IMR-90 (cell line): ENCODE measurements at regions not wholly inside any gene's neighbourhood (a gene's known extent, or its start where the extent isn't known, plus 50 kb on each side); places are given as distances from the start of the nearest gene placed in this dataset.

ENCODE experiments used
- ATAC-seq: fragments of 200-7000 bp; cut with Tn5 transposase; 2 replicates; pipeline ENCODE4 v1.9.1; 2020; ENCODE audit warnings: low read depth, mild to moderate bottlenecking, moderate library complexity
- BruUV-seq: library from RNA; stranded (reverse); fragments of 400-500 nt; replicated peaks from 2 replicates; lab custom pipeline; 2021; lab: Mats Ljungman, UMichigan
- CTCF ChIA-PET: fragments of 300-600 bp; formaldehyde crosslinking; extraction: SDS; loops from one replicate; lab custom pipeline; 2021; ENCODE audit warnings: antibody characterized with exemption; lab: Yijun Ruan, JAX
- POLR2A ChIA-PET: fragments of 300-600 bp; sonication (Branson Sonifier 250); formaldehyde crosslinking; loops from one replicate; lab custom pipeline; 2022; ENCODE audit warnings: antibody characterized with exemption; ENCODE audit not compliant: unreplicated experiment; lab: Charles Lee
- DNase-seq: peaks from one replicate; pipeline ENCODE4 v3.0.0; 2013
- H2AFZ ChIP-seq: replicated peaks from 2 replicates; pipeline ENCODE3; 2013; ENCODE audit warnings: low read length, mild to moderate bottlenecking; ENCODE audit not compliant: poor library complexity
- H2AK5ac ChIP-seq: 2 replicates; pipeline ENCODE4 v1.6.1; 2013; ENCODE audit warnings: low read depth, low read length, inconsistent platforms
- H2AK9ac ChIP-seq: replicated peaks from 2 replicates; pipeline ENCODE3; 2013; ENCODE audit warnings: mild to moderate bottlenecking, low read depth, low read length, moderate library complexity; ENCODE audit not compliant: poor library complexity
- H2BK120ac ChIP-seq: 2 replicates; pipeline ENCODE4 v1.6.1; 2013; ENCODE audit warnings: low read depth, low read length, inconsistent platforms
- H2BK15ac ChIP-seq: 3 replicates; pipeline ENCODE4 v1.6.1; 2013; ENCODE audit warnings: low read depth, low read length, inconsistent platforms
- H2BK20ac ChIP-seq: 2 replicates; pipeline ENCODE4 v1.6.1; 2013; ENCODE audit warnings: low read depth, mild to moderate bottlenecking, inconsistent platforms, low read length, moderate library complexity
- H2BK5ac ChIP-seq: 2 replicates; pipeline ENCODE4 v1.6.1; 2013; ENCODE audit warnings: mild to moderate bottlenecking, low read depth, low read length, inconsistent platforms; ENCODE audit not compliant: poor library complexity, severe bottlenecking
- H3K14ac ChIP-seq: replicated peaks from 2 replicates; pipeline ENCODE4 v1.6.1; 2013; ENCODE audit warnings: low read depth, low read length, inconsistent platforms
- H3K18ac ChIP-seq: 2 replicates; pipeline ENCODE4 v1.6.1; 2013; ENCODE audit warnings: low read depth, low read length, control low read depth
- H3K23ac ChIP-seq: 2 replicates; pipeline ENCODE4 v1.6.1; 2013; ENCODE audit warnings: low read depth, low read length, inconsistent platforms
- H3K27ac ChIP-seq: 2 replicates; pipeline ENCODE4 v1.5.1; 2013; ENCODE audit warnings: mild to moderate bottlenecking, control low read depth, low read length; ENCODE audit not compliant: insufficient read depth
- H3K27me3 ChIP-seq: 2 replicates; pipeline ENCODE4 v1.6.1; 2013; ENCODE audit warnings: low read length; ENCODE audit not compliant: control insufficient read depth, insufficient read depth
- H3K36me3 ChIP-seq: 2 replicates; pipeline ENCODE4 v1.6.1; 2013; ENCODE audit warnings: low read length, mixed read lengths; ENCODE audit not compliant: control insufficient read depth, insufficient read depth
- H3K4ac ChIP-seq: 2 replicates; pipeline ENCODE4 v1.6.1; 2013; ENCODE audit warnings: low read depth, low read length, inconsistent platforms
- H3K4me1 ChIP-seq: 2 replicates; pipeline ENCODE4 v1.6.1; 2013; ENCODE audit warnings: low read length, mixed read lengths; ENCODE audit not compliant: control insufficient read depth, insufficient read depth
- H3K4me2 ChIP-seq: 2 replicates; pipeline ENCODE4 v1.6.1; 2013; ENCODE audit warnings: low read depth, mild to moderate bottlenecking, control low read depth, low read length, moderate library complexity
- H3K4me3 ChIP-seq: 2 replicates; pipeline ENCODE4 v1.5.1; 2013; ENCODE audit warnings: low read depth, mild to moderate bottlenecking, control low read depth, low read length, moderate library complexity; ENCODE audit not compliant: insufficient read depth
- H3K56ac ChIP-seq: 2 replicates; pipeline ENCODE4 v1.6.1; 2013; ENCODE audit warnings: low read length, inconsistent platforms; ENCODE audit not compliant: insufficient read depth; ENCODE audit errors: extremely low read depth
- H3K79me1 ChIP-seq, 2 experiments: 2 replicates each; pipeline ENCODE4 v1.6.1; 2013; ENCODE audit warnings: low read length in 2 of 2, inconsistent platforms in 1 of 2, low read depth in 1 of 2
- H3K9ac ChIP-seq: 2 replicates; pipeline ENCODE4 v1.6.1; 2013; ENCODE audit warnings: low read depth, low read length, control low read depth
- H3K9me1 ChIP-seq: 2 replicates; pipeline ENCODE4 v1.6.1; 2013; ENCODE audit warnings: low read length, inconsistent platforms; ENCODE audit not compliant: insufficient read depth
- H3K9me3 ChIP-seq: 2 replicates; pipeline ENCODE4 v1.6.1; 2013; ENCODE audit warnings: low read length; ENCODE audit not compliant: control insufficient read depth, insufficient read depth
- H4K20me1 ChIP-seq: 2 replicates; pipeline ENCODE4 v1.6.1; 2013; ENCODE audit warnings: low read length, inconsistent platforms; ENCODE audit not compliant: insufficient read depth
- H4K5ac ChIP-seq: 2 replicates; pipeline ENCODE4 v1.6.1; 2013; ENCODE audit warnings: mild to moderate bottlenecking, low read depth, low read length, control low read depth
- H4K8ac ChIP-seq, 2 experiments: 2 replicates each; pipeline ENCODE4 v1.6.1; 2013; ENCODE audit warnings: low read depth in 2 of 2, low read length in 2 of 2, control low read depth in 1 of 2, inconsistent platforms in 1 of 2
- H4K91ac ChIP-seq: 2 replicates; pipeline ENCODE4 v1.6.1; 2013; ENCODE audit warnings: low read depth, low read length, inconsistent platforms; ENCODE audit not compliant: insufficient read depth
- MAFK ChIP-seq: IDR thresholded peaks from 2 replicates; pipeline ENCODE4 v1.6.1; 2012; ENCODE audit warnings: low read depth, low read length, improper control_type of control experiment
- SMC3 ChIP-seq: fragments of 150-350 bp; IDR thresholded peaks from 2 replicates; pipeline ENCODE4 v1.6.1; 2016; ENCODE audit warnings: low read depth, mild to moderate bottlenecking, antibody characterized with exemption, low read length, moderate library complexity
- WGBS, 2 experiments: methylation state at CpG; one replicate each; pipeline versions ENCODE4 v1.1.5 to v1.1.7; 2013; ENCODE audit warnings: missing lambda C conversion rate in 2 of 2; ENCODE audit not compliant: insufficient read length in 1 of 2; ENCODE audit errors: extremely low coverage in 2 of 2; 5-methylcytosine and 5-hydroxymethylcytosine counted together
- dilution Hi-C: fragments of 300-500 bp; cut with HindIII; formaldehyde crosslinking; loops from one replicate; pipeline ENCODE4 v1.14.3; 2018; ENCODE audit warnings: low sequenced_read_pairs; ENCODE audit not compliant: unreplicated experiment
- in situ Hi-C: fragments of 300-500 bp; cut with MboI; formaldehyde crosslinking; loops from 3 replicates; pipeline ENCODE4 v1.14.3; 2019; ENCODE audit warnings: low sequenced_read_pairs, inconsistent platforms, mixed read lengths
- intact Hi-C: fragments of 100-400 bp; cut with micrococcal nuclease; formaldehyde crosslinking; loops from 2 replicates; pipeline ENCODE4 v1.10.0; 2022

DNA sequence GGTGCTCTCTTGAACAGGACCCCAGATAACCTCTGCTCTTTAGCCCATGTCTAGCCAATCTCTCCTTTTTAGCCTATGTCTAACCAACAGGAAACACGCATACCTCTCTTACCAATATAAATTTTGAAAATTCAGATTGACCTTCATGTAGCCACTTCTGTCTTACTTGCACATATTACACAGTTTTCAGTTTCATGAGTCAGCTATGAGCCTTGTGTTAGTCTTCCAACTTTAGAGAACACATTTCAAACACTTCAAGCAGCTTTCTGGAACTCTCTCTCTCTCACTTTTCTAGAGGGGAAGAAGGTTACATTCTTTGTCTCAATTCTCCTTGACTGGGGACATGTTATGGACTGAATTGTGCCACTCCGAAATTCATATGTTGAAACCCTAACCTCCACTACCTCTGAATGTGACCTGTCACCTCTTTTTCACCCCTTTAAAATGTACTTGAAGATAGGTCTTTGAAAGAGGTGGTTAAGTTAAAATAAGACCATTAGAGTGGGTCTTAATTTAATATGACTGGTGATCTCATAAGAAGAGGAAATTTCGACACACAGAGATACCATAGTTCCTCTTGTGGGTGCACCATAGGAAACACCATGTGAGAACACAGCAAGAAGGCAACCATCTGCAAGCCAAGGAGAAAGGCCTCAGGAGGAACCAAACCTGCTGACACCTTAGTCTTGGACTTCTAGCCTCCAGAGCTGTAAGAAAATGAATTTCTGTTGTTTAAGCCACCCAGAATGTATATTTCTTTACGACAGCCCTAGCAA, 480.3 kb upstream of the ALCAM start:
- BruUV-seq, result no TSS peak
- Histone ChIP-seq H3K27me3 (no peaks in the 10 kb centered on the region), H4K8ac (peak overlapping the region in 1 of 2 experiments; percentile 22; a peak in 1 of 4 replicates), H4K5ac (peak overlapping the region; percentile 72; the same call in 1 of the 2 replicates), H2BK15ac (peak overlapping the region; percentile 24; the same call in 1 of the 3 replicates), H3K4me2 (peak overlapping the region; percentile 46; the same call in 1 of the 2 replicates), H3K79me1 (no peaks in the 10 kb centered on the region; a peak in 1 of 4 replicates), H3K14ac (peak overlapping the region; percentile 78), H3K27ac (no peak overlapping the region), H2AK5ac (no peak overlapping the region), H4K20me1 (no peaks in the 10 kb centered on the region), H3K9me1 (no peaks in the 10 kb centered on the region), H2BK120ac (peak overlapping the region; percentile 46), H3K18ac (peak overlapping the region; percentile 99; the same call in 1 of the 2 replicates), H3K4me3 (no peak overlapping the region), H2BK5ac (peak overlapping the region; percentile 71), H3K4ac (peak overlapping the region; percentile 62; the same call in 1 of the 2 replicates), H3K4me1 (peaks cover 8% of the 10 kb centered on the region; the same call in 1 of the 2 replicates), H2AK9ac (no peak overlapping the region), H2AFZ (no peak overlapping the region), H3K56ac (no peak overlapping the region), H3K36me3 (no peaks in the 10 kb centered on the region), H3K23ac (peak overlapping the region; percentile 40; the same call in 1 of the 2 replicates), H2BK20ac (peak overlapping the region; percentile 78; the same call in 1 of the 2 replicates), H3K9ac (no peak overlapping the region), H4K91ac (0 out of 2 replicates have a peak overlapping the region, but pooled peaks have one; percentile 8), H3K9me3 (no peaks in the 10 kb centered on the region)
- TF ChIP-seq SMC3 (no peak), MAFK (0 out of 2 replicates have a peak, but pooled peaks have one; percentile 7)
- in situ Hi-C loops (no loop called here), intact Hi-C loops (no loop called here), dilution Hi-C loops (no loop called here)
- ChIA-PET POLR2A (interaction anchor here (0.5 kb wide), 1 partner anchor 57 kb away, joined by 3 read pairs; no protein-coding TSS in a partner anchor), CTCF (interaction anchor here (0.6 to 0.9 kb wide), 2 partner anchors 54 to 104 kb away, joined by 3 read pairs; no protein-coding TSS in a partner anchor)
- 100% methylated on average over 1 of the region's 4 CpGs; no CpG with 5 or more reads in 1 of the 2 experiments for WGBS, 2 experiments
- DNase-seq (peak; percentile 73), ATAC-seq (peak; percentile 71)
